Amniotic stem cell (primary cell): ENCODE measurements at regions not wholly inside any gene's neighbourhood (a gene's known extent, or its start where the extent isn't known, plus 50 kb on each side); places are given as distances from the start of the nearest gene placed in this dataset.

Source experiments
- DNase-seq: peaks from one replicate; lab custom pipeline; 2025; lab: John Stamatoyannopoulos, UW

GRCh38 chr6:47151232-47151898, 109.2 kb upstream of the ADGRF1 start:
- no peak for DNase-seq

- no peak for DNase-seq
These were observed 107.4 kb upstream of the ADGRF1 start for GRCh38 chr6:47149554-47149953.

DNA sequence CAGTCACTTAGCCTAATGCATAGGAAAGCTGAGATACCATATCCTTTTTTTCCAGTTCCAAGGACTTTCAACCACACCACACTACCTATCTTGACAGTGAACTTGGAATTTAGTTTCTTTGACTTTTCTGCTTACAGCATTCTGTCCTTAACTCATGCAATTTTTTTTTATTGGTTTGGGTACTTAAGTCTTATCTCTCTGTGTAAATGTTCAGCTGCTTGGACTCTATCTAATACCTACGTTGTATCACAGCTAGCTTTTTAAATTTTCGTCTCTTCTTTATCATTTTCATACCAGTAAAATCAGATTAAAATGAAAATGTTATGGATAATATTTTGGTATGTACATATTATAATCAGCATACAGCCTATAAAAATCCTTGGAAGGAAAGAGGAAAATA, 106.9 kb upstream of the ADGRF1 start:
- DNase-seq = no peak

DNA sequence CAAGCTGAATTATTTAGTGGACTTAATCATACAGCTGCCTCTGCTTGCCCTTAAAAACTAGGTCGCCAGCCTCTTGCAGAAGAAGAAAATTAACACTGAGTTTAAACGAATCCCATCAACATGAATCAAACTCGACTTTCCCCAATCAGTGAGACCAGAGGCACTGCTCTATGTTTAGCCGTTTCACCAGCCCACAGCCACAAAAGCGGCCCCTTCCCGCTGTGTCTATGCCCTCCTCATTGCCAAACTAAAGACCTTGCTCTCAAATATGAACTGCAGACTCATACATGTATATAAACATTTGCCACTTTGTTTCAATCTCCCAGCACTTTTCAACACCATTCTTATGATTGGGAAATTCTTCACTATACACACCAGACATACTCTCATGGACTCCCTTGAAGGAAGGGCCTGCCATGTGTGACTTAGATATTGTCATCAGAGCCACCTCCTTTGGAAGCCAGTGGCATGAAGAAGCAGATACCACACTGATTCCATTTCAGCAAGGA, 105.8 kb upstream of the ADGRF1 start:
- no peak for DNase-seq

DNA sequence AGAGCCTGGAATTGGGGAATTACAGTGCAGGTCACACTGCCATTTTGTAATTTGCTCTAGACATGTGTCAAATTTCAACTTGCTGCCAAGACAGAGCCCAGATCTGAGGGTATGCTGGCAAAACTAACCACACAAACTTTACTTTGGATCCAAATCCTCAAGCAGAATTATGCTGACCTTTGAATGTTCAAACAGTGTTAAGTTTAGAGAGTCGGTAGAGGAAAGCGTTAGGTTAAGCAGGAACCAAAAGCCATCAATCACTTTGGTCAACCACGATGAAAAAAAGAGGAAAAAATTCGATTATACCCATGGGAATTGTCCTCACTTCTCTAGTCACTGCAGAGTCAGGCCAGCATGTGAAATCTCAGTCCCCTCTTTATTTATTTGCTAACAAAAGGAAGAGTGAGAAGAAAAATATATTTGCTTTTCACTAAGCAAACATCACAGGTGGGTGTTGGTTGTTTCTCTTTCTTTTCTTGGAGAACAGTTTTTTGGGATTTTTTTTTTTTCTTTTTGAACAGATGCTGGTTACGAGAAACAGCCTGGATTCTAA, 105.1 kb upstream of the ADGRF1 start:
- no peak for DNase-seq

DNA sequence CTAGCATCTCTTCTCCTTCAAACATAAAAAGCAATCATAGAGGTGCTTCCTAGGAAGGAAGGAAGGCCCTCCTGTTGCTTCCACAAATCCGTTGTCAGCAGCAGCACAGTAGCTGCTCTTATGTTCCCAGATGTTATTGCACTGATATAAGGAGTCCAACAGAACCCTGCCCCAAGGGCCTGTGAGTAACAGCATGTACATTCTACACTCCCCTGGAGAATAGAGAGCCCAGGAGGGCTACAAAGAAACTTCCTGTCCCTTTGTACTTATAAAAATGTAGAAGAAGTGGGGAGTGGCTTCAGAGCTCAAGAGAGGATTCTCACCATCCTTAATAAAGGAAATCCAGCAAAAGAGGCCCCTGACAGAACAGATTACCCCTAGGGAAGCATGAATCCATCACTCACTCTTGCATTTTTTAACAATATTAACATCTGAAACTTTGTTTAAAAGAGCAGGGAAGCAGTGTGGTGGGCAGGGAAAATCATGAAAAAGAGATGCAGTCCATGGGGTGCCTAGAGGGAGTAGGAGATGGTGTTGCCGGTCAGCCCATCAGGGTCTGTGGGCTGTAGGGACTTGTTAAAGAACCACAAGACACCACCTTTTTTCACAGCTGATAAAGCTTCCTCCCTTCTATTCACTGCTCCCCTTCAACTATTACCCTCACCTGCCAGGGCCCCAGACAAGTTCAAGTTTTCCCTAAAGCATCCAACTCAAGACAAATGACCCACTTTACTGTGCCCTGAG, 104.5 kb upstream of the ADGRF1 start:
- peak; percentile 6 for DNase-seq

- no peak for DNase-seq
These were observed 103.1 kb upstream of the ADGRF1 start for GRCh38 chr6:47145212-47145611.

- DNase-seq = no peak
These were observed 102.2 kb upstream of the ADGRF1 start for GRCh38 chr6:47144306-47144705.

DNA sequence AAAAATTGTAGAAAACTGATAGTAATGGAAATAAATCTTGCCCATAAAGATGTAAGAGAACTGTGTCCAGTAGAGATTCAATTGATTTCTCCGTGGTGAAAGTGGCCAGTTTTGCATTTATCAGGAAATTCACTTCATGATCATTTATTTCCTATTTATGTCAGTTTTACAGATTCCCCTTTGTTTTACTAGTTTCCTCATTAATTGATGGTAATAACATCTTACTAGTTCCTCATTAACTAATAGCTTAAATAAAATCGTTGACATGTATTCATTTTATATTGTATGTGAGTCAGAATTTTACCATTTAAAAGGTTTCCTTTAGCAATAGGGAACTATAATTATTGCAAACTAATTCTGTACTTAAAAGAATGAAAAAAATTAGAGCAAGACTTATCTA, 99.8 kb upstream of the ADGRF1 start:
- DNase-seq = no peak

GRCh38 chr6:47141171-47141570, 99.0 kb upstream of the ADGRF1 start:
- no peak for DNase-seq

DNA sequence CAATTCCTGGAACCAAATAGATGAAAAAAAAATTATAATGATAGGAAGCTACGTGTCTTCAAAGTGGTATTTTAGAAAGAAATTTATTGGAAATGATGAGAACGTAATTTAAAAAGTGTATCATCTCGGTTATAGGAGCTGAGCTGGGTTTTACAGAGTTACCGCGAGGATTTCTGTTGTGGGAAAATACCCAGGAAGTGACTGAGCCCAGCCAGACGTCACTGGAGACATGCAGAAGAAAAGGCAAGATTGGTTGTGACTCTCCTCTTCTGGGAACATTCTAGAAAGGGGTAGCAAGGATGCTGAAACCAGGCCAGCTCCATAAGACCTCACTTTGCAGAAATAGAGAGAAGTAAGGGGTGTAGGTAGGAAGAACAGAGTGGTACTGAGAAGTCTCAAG, 95.9 kb upstream of the ADGRF1 start:
- no peak for DNase-seq

GRCh38 chr6:47137073-47137472, 94.9 kb upstream of the ADGRF1 start:
- DNase-seq = no peak

GRCh38 chr6:47135772-47136171, 93.6 kb upstream of the ADGRF1 start:
- DNase-seq = peak; percentile 33

DNA sequence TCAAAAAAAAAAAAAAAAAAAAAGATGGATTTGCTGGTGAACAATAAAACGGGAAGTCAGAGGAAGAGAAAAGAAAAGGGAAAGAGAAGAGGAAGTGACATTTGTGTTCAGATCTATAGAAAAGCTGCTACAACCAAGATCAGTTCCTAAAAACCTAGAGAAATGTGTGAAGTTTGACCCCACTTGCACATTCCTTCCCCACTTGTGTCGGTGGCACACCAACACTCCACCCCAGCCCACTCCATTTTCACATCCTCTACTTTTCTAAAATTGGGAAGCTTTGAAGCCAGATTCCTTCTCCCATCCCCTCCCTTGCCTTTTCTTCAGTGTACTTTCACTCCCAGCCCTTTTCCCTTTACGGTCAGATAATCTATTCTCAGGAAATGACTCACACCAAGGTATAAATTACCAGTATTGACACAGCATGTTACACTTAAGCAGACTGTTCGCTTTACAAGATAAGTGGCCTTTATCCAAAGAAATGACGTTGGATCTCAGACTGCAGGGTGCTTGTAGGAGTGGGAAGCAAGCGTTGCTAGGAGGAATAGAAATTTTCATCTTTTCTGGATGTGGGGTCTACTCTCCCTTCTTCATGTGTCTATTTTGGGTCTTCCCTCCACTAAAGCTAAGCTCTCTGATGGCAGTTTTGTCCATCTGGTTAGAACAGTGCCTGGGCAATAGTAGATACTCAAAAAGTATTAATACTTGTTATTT, 92.5 kb upstream of the ADGRF1 start:
- peak; percentile 73 for DNase-seq

- DNase-seq = no peak
These were observed 91.3 kb upstream of the ADGRF1 start for GRCh38 chr6:47133230-47134000.

GRCh38 chr6:47132724-47133123, 90.6 kb upstream of the ADGRF1 start:
- no peak for DNase-seq

DNA sequence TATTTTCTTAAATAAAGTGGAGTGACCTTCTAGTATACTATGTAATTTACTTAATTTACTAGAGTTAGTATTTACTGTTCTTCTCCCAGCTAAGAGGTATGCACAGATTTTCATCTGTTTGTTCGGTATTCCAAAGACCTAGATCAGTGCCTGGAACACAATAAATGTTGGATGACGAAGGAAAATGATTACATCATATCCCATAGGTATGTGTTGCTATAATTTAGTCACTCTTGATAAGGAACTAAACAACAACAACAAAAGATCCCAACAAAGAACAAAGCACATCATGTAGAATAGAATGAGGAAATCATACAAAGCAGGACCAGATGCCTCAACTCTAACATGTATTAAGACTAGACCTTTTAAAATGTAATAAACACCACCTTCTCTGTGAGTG, 89.6 kb upstream of the ADGRF1 start:
- DNase-seq = no peak

- no peak for DNase-seq
These were observed 88.0 kb upstream of the ADGRF1 start for GRCh38 chr6:47130086-47130485.

- no peak for DNase-seq
These were observed 87.0 kb upstream of the ADGRF1 start for GRCh38 chr6:47129129-47129528.

GRCh38 chr6:47126647-47127391, 84.7 kb upstream of the ADGRF1 start:
- DNase-seq = no peak

GRCh38 chr6:47118611-47119010, 76.5 kb upstream of the ADGRF1 start:
- no peak for DNase-seq
